Epithelial cell of esophagus (primary cell): ENCODE measurements at regions not wholly inside any gene's neighbourhood (a gene's known extent, or its start where the extent isn't known, plus 50 kb on each side); places are given as distances from the start of the nearest gene placed in this dataset.

Experiments
- DNase-seq: peaks from one replicate; pipeline ENCODE4 v3.0.0; 2010; ENCODE audit warnings: low read depth
- H3K4me3 ChIP-seq: 2 replicates; pipeline ENCODE4 v1.5.1; 2011; ENCODE audit warnings: mild to moderate bottlenecking, low read length, control low read depth
- TF ChIP-seq, protein P1 (sequence below): IDR thresholded peaks from 2 replicates; pipeline ENCODE4 v1.5.1; 2011; ENCODE audit warnings: low read depth, mild to moderate bottlenecking, low read length, control low read depth, inconsistent platforms; ENCODE audit not compliant: insufficient read depth; ENCODE audit errors: missing control alignments

DNA sequence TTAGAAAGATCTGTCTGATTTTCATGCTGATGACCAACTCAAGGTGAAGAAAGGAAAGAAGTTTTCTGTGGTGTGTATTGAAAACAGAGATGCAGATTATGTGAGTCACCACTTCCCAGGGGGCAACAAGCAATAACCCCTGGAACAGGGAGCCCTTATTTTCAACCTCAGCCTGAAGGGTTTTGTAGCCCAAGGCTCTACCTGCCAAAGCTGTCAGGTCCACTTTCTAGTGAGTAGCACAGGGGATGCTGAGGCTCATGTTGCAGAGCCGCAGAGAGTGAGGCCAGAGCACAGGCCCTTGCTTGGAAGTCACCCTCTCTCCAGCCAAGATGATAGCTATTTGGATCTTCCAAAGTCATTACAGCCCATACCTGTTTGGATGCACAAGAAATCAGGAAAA, 152.2 kb upstream of the SLC24A5 start:
- TF ChIP-seq, protein P1, sequence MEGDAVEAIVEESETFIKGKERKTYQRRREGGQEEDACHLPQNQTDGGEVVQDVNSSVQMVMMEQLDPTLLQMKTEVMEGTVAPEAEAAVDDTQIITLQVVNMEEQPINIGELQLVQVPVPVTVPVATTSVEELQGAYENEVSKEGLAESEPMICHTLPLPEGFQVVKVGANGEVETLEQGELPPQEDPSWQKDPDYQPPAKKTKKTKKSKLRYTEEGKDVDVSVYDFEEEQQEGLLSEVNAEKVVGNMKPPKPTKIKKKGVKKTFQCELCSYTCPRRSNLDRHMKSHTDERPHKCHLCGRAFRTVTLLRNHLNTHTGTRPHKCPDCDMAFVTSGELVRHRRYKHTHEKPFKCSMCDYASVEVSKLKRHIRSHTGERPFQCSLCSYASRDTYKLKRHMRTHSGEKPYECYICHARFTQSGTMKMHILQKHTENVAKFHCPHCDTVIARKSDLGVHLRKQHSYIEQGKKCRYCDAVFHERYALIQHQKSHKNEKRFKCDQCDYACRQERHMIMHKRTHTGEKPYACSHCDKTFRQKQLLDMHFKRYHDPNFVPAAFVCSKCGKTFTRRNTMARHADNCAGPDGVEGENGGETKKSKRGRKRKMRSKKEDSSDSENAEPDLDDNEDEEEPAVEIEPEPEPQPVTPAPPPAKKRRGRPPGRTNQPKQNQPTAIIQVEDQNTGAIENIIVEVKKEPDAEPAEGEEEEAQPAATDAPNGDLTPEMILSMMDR: no peak
- no peak overlapping the region for H3K4me3 ChIP-seq
- DNase-seq: no peak

DNA sequence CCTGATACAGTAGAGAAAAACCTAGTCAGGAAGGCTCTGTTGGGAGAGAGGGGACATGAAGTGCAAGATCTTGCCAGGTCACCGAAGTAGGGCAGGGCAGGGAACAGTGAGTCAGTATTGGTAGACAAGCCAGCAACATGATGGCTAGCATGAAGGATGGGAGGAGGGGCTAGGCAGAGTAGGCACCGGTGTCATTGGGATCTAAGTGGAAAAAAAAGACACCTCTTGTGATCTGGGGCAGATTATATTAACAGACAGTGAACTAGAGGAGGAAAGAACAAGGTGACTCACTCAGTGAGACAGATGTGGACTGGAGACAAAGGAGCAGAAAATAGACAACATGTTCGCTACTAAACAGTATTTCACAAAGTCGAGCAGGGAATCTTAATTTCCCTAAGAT, 149.2 kb upstream of the SLC24A5 start:
- H3K4me3 ChIP-seq: no peak overlapping the region
- TF ChIP-seq, protein P1: no peak
- DNase-seq: peak; percentile 15

DNA sequence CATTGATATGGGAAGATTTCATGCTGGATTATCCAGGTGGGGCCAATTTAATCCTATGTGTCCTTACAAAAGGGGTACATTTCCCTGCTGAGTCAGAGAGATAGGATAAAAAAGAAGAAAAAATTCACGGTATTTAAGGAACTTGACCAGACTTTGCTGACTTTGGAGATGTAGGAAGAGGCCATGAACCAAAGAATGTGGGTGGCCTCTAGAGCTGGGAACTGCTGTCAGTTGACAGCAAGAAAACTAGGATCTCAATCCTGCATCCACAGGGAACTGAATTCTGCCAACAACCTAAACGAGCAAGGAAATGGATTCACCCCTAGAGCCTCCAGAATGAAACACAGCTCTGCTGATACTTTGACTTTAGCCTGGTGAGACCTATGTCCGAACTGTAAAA, 148.1 kb upstream of the SLC24A5 start:
- no peak for DNase-seq
- H3K4me3 ChIP-seq: no peak overlapping the region
- TF ChIP-seq, protein P1: no peak

DNA sequence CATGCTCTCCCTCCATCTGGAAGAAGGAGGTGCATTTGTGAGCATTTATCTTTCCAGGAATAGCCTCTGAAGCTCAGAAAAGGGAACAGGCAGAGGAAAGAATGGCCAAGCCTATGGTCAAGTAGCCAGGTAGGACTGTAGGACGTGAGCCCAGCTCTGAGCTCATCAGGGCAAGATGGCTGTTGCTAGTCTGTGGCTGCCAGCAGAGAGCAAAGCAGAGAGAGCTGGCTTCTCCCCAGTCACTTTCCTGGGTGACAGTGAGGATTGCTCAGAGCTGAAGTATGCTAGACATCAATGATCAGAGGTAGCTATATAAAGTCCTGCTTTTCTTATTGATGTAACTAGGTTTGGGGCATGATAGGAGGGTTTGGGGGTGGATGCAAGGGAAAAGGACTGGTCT, 146.1 kb upstream of the SLC24A5 start:
- no peak overlapping the region for H3K4me3 ChIP-seq
- TF ChIP-seq, protein P1: no peak
- peak; percentile 7 for DNase-seq

DNA sequence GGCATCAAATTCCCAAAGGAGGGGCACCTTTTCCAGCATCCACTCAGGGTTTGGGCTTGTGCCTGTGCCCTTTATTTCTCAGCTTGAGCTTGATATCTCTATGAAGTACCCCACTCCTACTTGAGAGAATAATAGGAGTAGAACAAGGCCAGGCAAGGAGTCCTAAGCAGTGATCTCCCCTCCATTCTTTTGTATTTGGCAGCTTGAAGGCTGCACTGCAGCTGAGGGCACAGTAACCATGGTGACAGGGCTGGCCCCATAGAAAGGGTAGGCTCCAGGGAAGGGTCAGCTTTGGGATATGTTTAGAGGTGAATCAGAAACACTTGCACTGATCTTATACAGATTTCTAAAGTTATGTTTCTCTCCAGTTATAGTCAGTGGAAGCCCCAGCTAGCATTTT, 145.4 kb upstream of the SLC24A5 start:
- no peak for DNase-seq
- TF ChIP-seq, protein P1: no peak
- H3K4me3 ChIP-seq: no peak overlapping the region

DNA sequence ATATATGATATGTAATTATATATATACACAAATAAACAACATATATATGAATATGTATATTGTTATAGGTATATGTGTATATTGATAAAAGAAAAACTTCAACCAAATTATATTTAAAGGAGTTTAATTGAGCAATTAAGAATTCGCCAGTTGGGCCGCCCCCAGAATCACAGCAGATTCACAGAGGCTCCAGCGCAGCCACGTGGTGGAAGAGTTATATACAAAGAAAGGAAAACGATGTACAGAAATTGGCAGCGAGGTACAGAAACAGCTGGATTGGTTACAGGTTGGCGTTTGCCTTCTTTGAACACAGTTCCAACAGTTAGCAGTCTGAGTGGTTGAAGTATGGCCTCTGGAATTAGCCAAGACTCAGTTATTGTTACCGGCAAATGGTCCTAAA, 137.3 kb upstream of the SLC24A5 start:
- no peak overlapping the region for H3K4me3 ChIP-seq
- TF ChIP-seq, protein P1: peak; percentile 20
- peak; percentile 23 for DNase-seq

DNA sequence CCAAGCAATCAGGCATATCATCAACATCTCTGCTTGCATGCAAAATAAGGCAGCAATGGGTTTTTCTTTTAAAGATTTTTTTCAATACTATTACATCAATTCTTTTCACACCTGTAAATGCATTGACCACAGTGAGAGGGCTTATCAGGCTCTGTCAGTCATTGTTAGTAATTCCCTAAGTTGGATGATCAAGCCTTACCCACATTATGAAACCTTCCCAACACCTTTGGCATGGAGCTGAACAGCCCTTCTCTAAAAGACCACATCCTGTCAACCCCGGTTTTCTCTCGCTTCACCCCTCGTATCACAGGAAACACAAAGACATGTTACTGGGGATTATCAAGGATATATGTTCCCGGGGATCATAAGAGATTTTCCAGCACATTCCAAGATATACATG, 135.2 kb upstream of the SLC24A5 start:
- no peak overlapping the region for H3K4me3 ChIP-seq
- TF ChIP-seq, protein P1: no peak
- DNase-seq: no peak
